Esophagus muscularis mucosa (tissue), 4 donors: ENCODE measurements at regions not wholly inside any gene's neighbourhood (a gene's known extent, or its start where the extent isn't known, plus 50 kb on each side); places are given as distances from the start of the nearest gene placed in this dataset.

Experiments used
- DNase-seq: peaks from one replicate; pipeline ENCODE4 v3.0.0-alpha.2; 2017; ENCODE audit errors: extremely low spot score
- H3K27ac ChIP-seq, 4 donors: fragments of 200-600 bp; sonication (generic); replicated peaks in 1 of 4; 1 replicate in 3 of 4; 2 replicates in 1 of 4; pipeline ENCODE4 v1.5.1; 2016 to 2019; ENCODE audit warnings: mild to moderate bottlenecking in 1 of 4
- H3K27me3 ChIP-seq, 4 donors: fragments of 200-600 bp; sonication (generic); one replicate each; pipeline versions ENCODE4 v1.5.1 to v1.6.0; 2016 to 2019
- H3K36me3 ChIP-seq, 4 donors: fragments of 200-600 bp; sonication (generic); one replicate each; pipeline ENCODE4 v1.5.1; 2016 to 2019
- H3K4me1 ChIP-seq, 4 donors: fragments of 200-600 bp; sonication (generic); one replicate each; pipeline ENCODE4 v1.5.1; 2016 to 2019
- H3K4me3 ChIP-seq, 4 donors: fragments of 200-600 bp; sonication (generic); 1 replicate in 2 of 4; 2 replicates in 2 of 4; pipeline ENCODE4 v1.5.1; 2016 to 2019; ENCODE audit warnings: mild to moderate bottlenecking in 4 of 4, moderate library complexity in 1 of 4
- H3K9me3 ChIP-seq, 4 donors: fragments of 200-600 bp; sonication (generic); 1 replicate in 3 of 4; 2 replicates in 1 of 4; pipeline ENCODE4 v1.5.1; 2016 to 2019
- EP300 ChIP-seq: sonication (generic); formaldehyde crosslinking; IDR thresholded peaks from one replicate; pipeline ENCODE4 v1.6.1; 2017; ENCODE audit warnings: antibody characterized with exemption
- POLR2A ChIP-seq: fragments of 450-650 bp; IDR thresholded peaks from one replicate; pipeline ENCODE4 v1.6.1; 2017; ENCODE audit warnings: antibody characterized with exemption, moderate library complexity, mild to moderate bottlenecking, low read depth
- POLR2AphosphoS5 ChIP-seq, 2 donors: sonication (generic); formaldehyde crosslinking; IDR thresholded peaks; one replicate each; pipeline ENCODE4 v1.6.1; 2017; ENCODE audit warnings: antibody characterized with exemption in 2 of 2
- WGBS: methylation state at CpG from one replicate; pipeline ENCODE4 v1.1.5; 2018; 5-methylcytosine and 5-hydroxymethylcytosine counted together
- intact Hi-C: fragments of 100-400 bp; cut with DNase I; formaldehyde crosslinking; loops from one replicate; pipeline ENCODE4 v1.15.1; 2023
- TF ChIP-seq, protein P1 (sequence below), 3 experiments: fragments of 200-600 bp in 2 of 3; fragments of 450-650 bp in 1 of 3; sonication (generic) in 2 of 3; IDR thresholded peaks; one replicate each; pipeline ENCODE4 v1.5.1; 2017 to 2019; ENCODE audit warnings: antibody characterized with exemption in 3 of 3, mild to moderate bottlenecking in 2 of 3, moderate library complexity in 1 of 3

DNA sequence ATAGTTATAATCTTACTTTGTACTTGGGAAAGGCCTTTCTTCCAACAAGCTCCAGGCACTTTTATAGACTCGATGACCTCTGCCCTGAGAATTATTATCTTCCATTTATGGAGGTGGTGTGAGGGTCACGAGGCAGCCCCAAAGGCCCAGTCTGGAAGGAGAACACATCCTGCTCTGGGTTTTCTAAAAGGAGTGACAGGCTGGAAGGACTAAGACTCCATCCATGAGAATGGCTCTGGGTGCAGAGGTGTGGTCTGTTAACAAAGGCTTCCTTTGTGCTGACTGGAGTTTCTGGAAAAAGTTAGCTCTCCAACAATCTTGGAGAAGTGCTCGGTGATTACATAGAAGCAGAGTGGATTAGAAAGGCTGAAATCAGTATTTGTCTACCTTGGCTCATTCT lies 74.7 kb upstream of the SESN3 start:
- Histone ChIP-seq H3K4me3 (no peak overlapping the region), H3K4me1 (peaks cover 0 to 9% (median 2%) of the 10 kb centered on the region in 4 donors), H3K36me3 (no peaks in the 10 kb centered on the region), H3K27ac (no peak overlapping the region), H3K27me3 (no peaks in the 10 kb centered on the region), H3K9me3 (no peaks in the 10 kb centered on the region)
- intact Hi-C loops, result no loop called here
- no peak for DNase-seq
- TF ChIP-seq POLR2AphosphoS5 (IDR thresholded peaks at IDR 0.05) (no peak), POLR2A (no peak)
- WGBS, result 91% methylated on average over 3 of the region's 3 CpGs

DNA sequence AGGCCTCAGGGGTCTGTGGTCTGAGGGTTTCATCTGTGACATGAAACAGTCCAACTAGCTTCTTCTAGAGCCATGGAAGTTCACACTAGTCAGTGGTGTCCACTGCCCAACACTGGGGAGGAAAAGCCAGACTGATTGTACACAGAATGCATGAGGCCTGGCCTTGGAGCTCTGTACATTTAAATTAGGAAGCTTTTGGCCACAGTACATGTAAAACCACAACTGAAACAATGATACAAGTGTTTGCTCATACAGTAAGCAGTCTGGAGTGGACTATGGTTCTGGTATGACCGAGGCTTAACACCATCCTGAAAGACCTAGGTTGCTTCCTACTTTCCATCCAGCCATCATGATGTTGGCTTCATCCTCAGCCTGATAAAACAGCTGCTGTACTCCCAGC lies 73.8 kb upstream of the SESN3 start:
- no peaks in the 10 kb centered on the region for H3K27me3 ChIP-seq
- TF ChIP-seq, protein P1, sequence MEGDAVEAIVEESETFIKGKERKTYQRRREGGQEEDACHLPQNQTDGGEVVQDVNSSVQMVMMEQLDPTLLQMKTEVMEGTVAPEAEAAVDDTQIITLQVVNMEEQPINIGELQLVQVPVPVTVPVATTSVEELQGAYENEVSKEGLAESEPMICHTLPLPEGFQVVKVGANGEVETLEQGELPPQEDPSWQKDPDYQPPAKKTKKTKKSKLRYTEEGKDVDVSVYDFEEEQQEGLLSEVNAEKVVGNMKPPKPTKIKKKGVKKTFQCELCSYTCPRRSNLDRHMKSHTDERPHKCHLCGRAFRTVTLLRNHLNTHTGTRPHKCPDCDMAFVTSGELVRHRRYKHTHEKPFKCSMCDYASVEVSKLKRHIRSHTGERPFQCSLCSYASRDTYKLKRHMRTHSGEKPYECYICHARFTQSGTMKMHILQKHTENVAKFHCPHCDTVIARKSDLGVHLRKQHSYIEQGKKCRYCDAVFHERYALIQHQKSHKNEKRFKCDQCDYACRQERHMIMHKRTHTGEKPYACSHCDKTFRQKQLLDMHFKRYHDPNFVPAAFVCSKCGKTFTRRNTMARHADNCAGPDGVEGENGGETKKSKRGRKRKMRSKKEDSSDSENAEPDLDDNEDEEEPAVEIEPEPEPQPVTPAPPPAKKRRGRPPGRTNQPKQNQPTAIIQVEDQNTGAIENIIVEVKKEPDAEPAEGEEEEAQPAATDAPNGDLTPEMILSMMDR (IDR thresholded peaks at IDR 0.05), result no peak
- TF ChIP-seq POLR2A (no peak), EP300 (no peak), POLR2AphosphoS5 (IDR thresholded peaks at IDR 0.05) (no peak)
- H3K27ac ChIP-seq, result no peak overlapping the region
- intact Hi-C loops, result no loop called here
- H3K36me3 ChIP-seq, result no peaks in the 10 kb centered on the region
- DNase-seq, result no peak
- no peak overlapping the region for H3K4me3 ChIP-seq
- 80% methylated on average over 1 of the region's 1 CpG for WGBS
- H3K4me1 ChIP-seq, result peaks cover 0 to 9% (median 2%) of the 10 kb centered on the region in 4 donors
- H3K9me3 ChIP-seq, result no peaks in the 10 kb centered on the region

DNA sequence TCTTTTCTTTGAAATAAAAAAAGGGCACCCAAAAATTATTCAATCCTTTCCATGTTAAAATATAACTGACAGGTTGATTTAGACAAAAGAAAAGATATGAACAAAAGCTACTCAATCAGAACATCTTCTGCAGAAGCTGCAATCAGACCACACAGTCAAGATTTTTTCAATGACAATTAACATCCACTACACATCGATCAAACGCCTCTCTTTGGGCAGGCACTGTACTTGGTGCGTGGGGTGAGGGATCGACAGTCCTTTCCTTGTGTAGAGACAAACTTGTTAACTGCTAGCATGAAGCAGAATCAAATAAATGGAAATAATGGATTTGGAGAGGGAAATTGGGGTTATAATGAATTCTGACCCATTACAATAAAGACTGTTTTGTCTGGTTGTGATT lies 71.2 kb upstream of the SESN3 start:
- TF ChIP-seq, protein P1 (IDR thresholded peaks at IDR 0.05), result no peak
- TF ChIP-seq POLR2A, result no peak
- TF ChIP-seq POLR2AphosphoS5 (IDR thresholded peaks at IDR 0.05), result no peak
- no peak for TF ChIP-seq EP300
- no peak for DNase-seq
- intact Hi-C loops, result no loop called here
- H3K4me3 ChIP-seq, result no peak overlapping the region
- H3K36me3 ChIP-seq, result no peaks in the 10 kb centered on the region
- 89% methylated on average over 4 of the region's 4 CpGs for WGBS
- H3K9me3 ChIP-seq, result no peaks in the 10 kb centered on the region
- no peaks in the 10 kb centered on the region for H3K27me3 ChIP-seq
- H3K27ac ChIP-seq, result no peak overlapping the region
- peaks cover 0 to 9% (median 4%) of the 10 kb centered on the region in 4 donors for H3K4me1 ChIP-seq

DNA sequence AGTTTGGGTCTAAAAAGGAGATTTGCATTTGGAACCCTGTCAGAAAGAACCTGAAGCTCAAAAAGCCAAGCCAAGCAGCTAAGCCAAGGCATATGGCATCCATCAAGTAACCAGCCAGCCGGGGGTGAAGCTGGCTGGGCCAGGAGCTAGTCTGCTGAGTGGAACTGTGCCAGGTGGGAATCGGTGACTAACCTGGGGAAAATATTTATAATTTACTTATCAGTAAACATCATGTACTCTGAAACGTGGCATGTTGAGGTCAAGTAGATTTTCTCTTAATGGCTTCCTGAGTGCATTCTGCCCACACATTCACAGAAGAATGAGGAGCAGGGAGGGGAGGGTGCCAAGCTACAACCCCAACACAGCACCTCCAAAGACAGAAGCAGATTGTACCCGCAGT lies 70.5 kb upstream of the SESN3 start:
- WGBS, result 51% methylated on average over 4 of the region's 4 CpGs

DNA sequence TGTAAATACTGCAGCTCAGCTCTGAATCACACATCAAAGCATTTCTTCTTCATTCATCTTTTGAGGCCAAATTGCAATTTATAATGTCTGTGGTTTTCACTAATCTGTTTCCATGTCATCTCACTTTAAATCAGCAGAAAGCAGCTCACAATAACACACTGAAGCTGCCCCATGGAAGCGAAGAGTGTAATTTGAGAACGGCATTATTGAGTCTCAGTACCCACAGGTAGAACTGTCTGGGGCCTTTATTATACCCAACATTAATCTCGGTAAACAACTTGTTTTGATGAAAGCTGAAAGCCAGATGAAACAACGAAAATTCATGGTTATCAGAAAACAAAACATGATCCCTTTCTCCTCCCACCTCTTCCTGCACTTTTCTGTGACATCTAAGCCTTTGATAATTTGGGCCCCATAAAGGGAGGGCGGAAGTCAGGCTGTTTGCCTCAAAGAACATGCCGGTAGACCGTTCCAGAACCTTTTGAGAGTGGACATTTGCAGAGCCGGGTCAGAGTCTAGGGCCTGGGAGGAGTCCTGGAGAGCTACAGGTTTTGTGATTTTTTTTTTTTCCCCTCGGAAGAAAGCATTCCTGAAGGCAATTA lies 68.2 kb upstream of the SESN3 start:
- no peaks in the 10 kb centered on the region for H3K36me3 ChIP-seq
- H3K27ac ChIP-seq, result no peak overlapping the region
- intact Hi-C loops, result no loop called here
- DNase-seq, result no peak
- 72% methylated on average over 9 of the region's 9 CpGs for WGBS
- no peaks in the 10 kb centered on the region for H3K9me3 ChIP-seq
- TF ChIP-seq POLR2A, result no peak
- no peak for TF ChIP-seq EP300
- TF ChIP-seq, protein P1 (IDR thresholded peaks at IDR 0.05), result no peak
- TF ChIP-seq POLR2AphosphoS5 (IDR thresholded peaks at IDR 0.05), result no peak
- H3K27me3 ChIP-seq, result no peaks in the 10 kb centered on the region
- no peak overlapping the region for H3K4me3 ChIP-seq
- peaks cover 0 to 33% (median 31%) of the 10 kb centered on the region in 4 donors for H3K4me1 ChIP-seq

More for the DNA sequence above, 70.5 kb upstream of the SESN3 start:
- Histone ChIP-seq H3K4me3 (no peak overlapping the region), H3K9me3 (no peaks in the 10 kb centered on the region), H3K27me3 (no peaks in the 10 kb centered on the region), H3K4me1 (peaks cover 0 to 14% (median 11%) of the 10 kb centered on the region in 4 donors), H3K27ac (no peak overlapping the region), H3K36me3 (no peaks in the 10 kb centered on the region)
- intact Hi-C loops, result no loop called here
- DNase-seq, result no peak
- TF ChIP-seq POLR2AphosphoS5 (IDR thresholded peaks at IDR 0.05) (no peak), EP300 (no peak)
